ENCODE measurements at regions not wholly inside any gene's neighbourhood (a gene's known extent, or its start where the extent isn't known, plus 50 kb on each side); places are given as distances from the start of the nearest gene placed in this dataset.

GRCh38 chr12:132389526-132390286 is 60.3 kb upstream of the GALNT9 start:
- CTCF ChIA-PET: no interaction called here
- H3K9me3 Mint-ChIP-seq (ENCODE audit: low read depth, unreplicated experiment): no peaks in the 10 kb centered on the region
- intact Hi-C loops (cut with micrococcal nuclease; ENCODE audit: unreplicated experiment): no loop called here

DNA sequence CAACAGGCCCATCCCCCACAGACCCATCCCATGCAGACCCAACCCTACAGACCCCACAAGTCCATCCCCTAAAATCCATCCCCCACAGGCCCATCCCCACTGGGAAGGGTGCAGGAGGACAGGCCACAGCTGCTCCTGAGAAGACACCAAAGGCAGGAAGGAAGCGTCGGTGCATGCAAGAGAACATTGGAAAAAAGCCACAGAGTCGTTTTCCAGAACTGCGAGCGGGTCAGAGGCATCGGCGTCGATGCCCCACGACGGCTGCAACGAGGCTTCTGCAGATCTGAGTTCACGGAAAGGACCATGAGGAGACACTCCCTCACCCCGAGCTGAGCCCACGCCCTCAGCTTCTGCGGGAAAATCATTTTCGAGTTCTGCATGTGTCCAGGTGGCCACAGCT is 59.6 kb upstream of the GALNT9 start:
- peaks cover 80% of the 10 kb centered on the region for H3K27me3 Mint-ChIP-seq (ENCODE audit: unreplicated experiment)
- no peak for DNase-seq
- no TSS peak for BruUV-seq (replicated peaks)
- no peaks in the 10 kb centered on the region for H3K9me3 Mint-ChIP-seq (ENCODE audit: low read depth, unreplicated experiment)
- H3K4me3 Mint-ChIP-seq (ENCODE audit: low read depth, unreplicated experiment): no peak overlapping the region
- peaks cover 12% of the 10 kb centered on the region for H3K4me1 Mint-ChIP-seq (ENCODE audit: low read depth, unreplicated experiment)
- TF ChIP-seq CTCF (IDR thresholded peaks at IDR 0.05; ENCODE audit: unreplicated experiment): no peak
- no peak overlapping the region for H3K27ac Mint-ChIP-seq (ENCODE audit: unreplicated experiment)
- intact Hi-C loops (cut with micrococcal nuclease; ENCODE audit: unreplicated experiment): no loop called here
- CTCF ChIA-PET: no interaction called here
- peaks cover 8% of the 10 kb centered on the region for H3K36me3 Mint-ChIP-seq (ENCODE audit: insufficient read depth, unreplicated experiment)

More at GRCh38 chr12:132389526-132390286, 60.3 kb upstream of the GALNT9 start:
- Mint-ChIP-seq H3K4me3 (ENCODE audit: low read depth, unreplicated experiment) (no peak overlapping the region), H3K4me1 (ENCODE audit: low read depth, unreplicated experiment) (peaks cover 18% of the 10 kb centered on the region), H3K27me3 (ENCODE audit: unreplicated experiment) (peaks cover 86% of the 10 kb centered on the region), H3K27ac (ENCODE audit: unreplicated experiment) (no peak overlapping the region), H3K36me3 (ENCODE audit: insufficient read depth, unreplicated experiment) (peaks cover 8% of the 10 kb centered on the region)
- no peak for DNase-seq
- BruUV-seq (replicated peaks): no TSS peak
- TF ChIP-seq CTCF (IDR thresholded peaks at IDR 0.05; ENCODE audit: unreplicated experiment): no peak

DNA sequence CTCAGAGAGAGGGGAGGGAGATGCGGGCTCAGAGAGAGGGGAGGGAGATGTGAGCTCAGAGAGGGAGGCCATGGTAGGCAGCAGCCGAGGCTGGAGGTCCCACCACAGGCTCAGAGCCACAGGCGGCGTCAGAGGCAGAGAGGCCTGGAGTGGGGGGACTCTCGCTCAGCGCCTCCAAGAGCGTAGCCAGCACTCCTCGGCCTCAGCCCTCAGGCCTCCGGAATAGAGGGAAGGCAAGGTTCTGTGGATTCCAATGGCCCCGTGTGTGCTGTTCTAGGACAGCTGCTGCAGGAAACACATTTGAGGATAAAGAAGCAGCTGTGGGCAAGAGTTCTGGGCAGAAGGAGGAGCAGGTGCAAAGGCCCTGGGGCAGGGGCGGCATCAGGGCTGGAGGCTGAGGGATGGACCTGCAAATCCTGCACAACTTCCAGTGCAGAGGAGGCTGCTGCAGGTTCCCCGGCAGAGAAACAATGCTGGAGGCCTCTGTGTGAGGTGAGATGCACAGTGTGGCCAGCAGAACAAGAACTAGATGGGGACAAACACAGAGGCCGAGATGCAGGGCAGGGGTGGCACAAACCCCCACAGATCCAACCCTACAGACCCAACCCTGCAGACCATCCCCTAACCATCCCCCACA is 59.1 kb upstream of the GALNT9 start:
- no TSS peak for BruUV-seq (replicated peaks)
- Mint-ChIP-seq H3K27ac (ENCODE audit: unreplicated experiment) (no peak overlapping the region), H3K9me3 (ENCODE audit: low read depth, unreplicated experiment) (no peaks in the 10 kb centered on the region), H3K36me3 (ENCODE audit: insufficient read depth, unreplicated experiment) (peaks cover 3% of the 10 kb centered on the region), H3K27me3 (ENCODE audit: unreplicated experiment) (peaks cover 74% of the 10 kb centered on the region), H3K4me3 (ENCODE audit: low read depth, unreplicated experiment) (no peak overlapping the region), H3K4me1 (ENCODE audit: low read depth, unreplicated experiment) (peaks cover 6% of the 10 kb centered on the region)
- CTCF ChIA-PET: interaction anchor here (0.6 to 0.7 kb wide), 3 partner anchors 42 to 136 kb away, joined by 4 to 10 read pairs (median 5); no protein-coding TSS in a partner anchor
- TF ChIP-seq CTCF (IDR thresholded peaks at IDR 0.05; ENCODE audit: unreplicated experiment): no peak
- no peak for DNase-seq
- intact Hi-C loops (cut with micrococcal nuclease; ENCODE audit: unreplicated experiment): no loop called here

DNA sequence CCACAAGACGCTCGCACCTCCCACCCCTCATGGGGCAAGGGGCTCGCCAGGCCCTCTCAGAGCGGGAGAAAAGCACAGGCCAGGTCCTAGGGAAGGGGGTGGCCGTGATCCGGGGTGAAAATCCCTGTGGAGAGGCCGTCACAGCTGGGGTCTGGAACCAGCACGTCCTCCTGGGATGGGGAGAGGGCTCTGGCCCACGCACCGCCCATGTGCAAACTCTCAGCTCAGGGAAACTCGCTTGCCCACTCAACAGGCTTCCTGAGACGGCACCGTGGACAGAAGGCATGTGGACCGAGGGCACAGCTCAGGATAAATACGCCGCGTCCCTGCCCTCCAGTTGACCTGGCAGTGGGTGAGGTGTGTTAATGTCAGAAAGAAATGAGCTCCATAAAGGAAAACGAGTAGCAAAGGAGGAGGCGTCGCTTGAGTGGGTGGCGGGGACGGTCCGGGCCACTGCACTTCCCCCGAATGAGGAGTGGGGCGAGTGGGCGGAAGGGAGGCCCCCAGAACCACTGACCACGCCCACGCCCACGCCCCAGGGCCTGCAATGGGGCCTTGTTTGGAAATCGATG is 57.6 kb upstream of the GALNT9 start:
- intact Hi-C loops (cut with micrococcal nuclease; ENCODE audit: unreplicated experiment): no loop called here
- no peaks in the 10 kb centered on the region for H3K36me3 Mint-ChIP-seq (ENCODE audit: insufficient read depth, unreplicated experiment)
- no peaks in the 10 kb centered on the region for H3K4me1 Mint-ChIP-seq (ENCODE audit: low read depth, unreplicated experiment)
- no TSS peak for BruUV-seq (replicated peaks)
- TF ChIP-seq CTCF (IDR thresholded peaks at IDR 0.05; ENCODE audit: unreplicated experiment): no peak
- no peak overlapping the region for H3K27ac Mint-ChIP-seq (ENCODE audit: unreplicated experiment)
- CTCF ChIA-PET: no interaction called here
- H3K9me3 Mint-ChIP-seq (ENCODE audit: low read depth, unreplicated experiment): no peaks in the 10 kb centered on the region
- peaks cover 60% of the 10 kb centered on the region for H3K27me3 Mint-ChIP-seq (ENCODE audit: unreplicated experiment)
- H3K4me3 Mint-ChIP-seq (ENCODE audit: low read depth, unreplicated experiment): no peak overlapping the region
- no peak for DNase-seq

Data from Calu3 (cell line).